GM18868 (cell line): ENCODE measurements at regions not wholly inside any gene's neighbourhood (a gene's known extent, or its start where the extent isn't known, plus 50 kb on each side); places are given as distances from the start of the nearest gene placed in this dataset.
"Not testable (repeated sequence)": the region's sequence is repeated elsewhere in the genome, so short reads cannot be mapped to it uniquely, and the experiment has no call there.

Experiments
- ATAC-seq: cut with Tn5 transposase; IDR thresholded peaks from one replicate; pipeline ENCODE4 v1.9.1; 2021; ENCODE audit warnings: mild to moderate bottlenecking, moderate library complexity; ENCODE audit not compliant: unreplicated experiment

- ATAC-seq = no peak
These were observed 201.1 kb downstream of the SPP2 start for GRCh38 chr2:234251326-234252271.

- no peak for ATAC-seq
These were observed 200.4 kb downstream of the SPP2 start for GRCh38 chr2:234250926-234251325.

GRCh38 chr2:234249873-234250272 is 199.4 kb downstream of the SPP2 start:
- no peak for ATAC-seq

- no peak for ATAC-seq
These were observed 198.7 kb downstream of the SPP2 start for GRCh38 chr2:234249034-234249735.

- not testable (repeated sequence) for ATAC-seq
These were observed 197.8 kb downstream of the SPP2 start for GRCh38 chr2:234248213-234248710.

GRCh38 chr2:234247453-234248180 is 197.1 kb downstream of the SPP2 start:
- no peak for ATAC-seq

GRCh38 chr2:234245945-234246344 is 195.4 kb downstream of the SPP2 start:
- no peak for ATAC-seq

- ATAC-seq = no peak
These were observed 193.5 kb downstream of the SPP2 start for GRCh38 chr2:234243871-234244565.

GRCh38 chr2:234242459-234242836 is 191.9 kb downstream of the SPP2 start:
- no peak for ATAC-seq

GRCh38 chr2:234241656-234242458 is 191.4 kb downstream of the SPP2 start:
- ATAC-seq = no peak

GRCh38 chr2:234240917-234241316 is 190.4 kb downstream of the SPP2 start:
- ATAC-seq = no peak

- no peak for ATAC-seq
These were observed 184.7 kb downstream of the SPP2 start for GRCh38 chr2:234235191-234235590.

GRCh38 chr2:234231460-234231859 is 181.0 kb downstream of the SPP2 start:
- ATAC-seq = no peak

- no peak for ATAC-seq
These were observed 168.5 kb downstream of the SPP2 start for GRCh38 chr2:234219046-234219310.

- no peak for ATAC-seq
These were observed 168.0 kb downstream of the SPP2 start for GRCh38 chr2:234218266-234219045.

- no peak for ATAC-seq
These were observed 162.0 kb downstream of the SPP2 start for GRCh38 chr2:234212534-234212933.

- no peak for ATAC-seq
These were observed 161.3 kb downstream of the SPP2 start for GRCh38 chr2:234211797-234212196.

- ATAC-seq = no peak
These were observed 156.2 kb downstream of the SPP2 start for GRCh38 chr2:234206738-234207137.

GRCh38 chr2:234204480-234204879 is 154.0 kb downstream of the SPP2 start:
- ATAC-seq = no peak
